ENCODE measurements at regions not wholly inside any gene's neighbourhood (a gene's known extent, or its start where the extent isn't known, plus 50 kb on each side); places are given as distances from the start of the nearest gene placed in this dataset.

- TF ChIP-seq POLR2A (IDR thresholded peaks at IDR 0.05) (no peak), CTCF (IDR thresholded peaks at IDR 0.05) (no peak)
Measured at GRCh38 chr13:86109107-86109506, 309.9 kb upstream of the SLITRK6 start.
